ENCODE measurements at regions not wholly inside any gene's neighbourhood (a gene's known extent, or its start where the extent isn't known, plus 50 kb on each side); places are given as distances from the start of the nearest gene placed in this dataset.

DNA sequence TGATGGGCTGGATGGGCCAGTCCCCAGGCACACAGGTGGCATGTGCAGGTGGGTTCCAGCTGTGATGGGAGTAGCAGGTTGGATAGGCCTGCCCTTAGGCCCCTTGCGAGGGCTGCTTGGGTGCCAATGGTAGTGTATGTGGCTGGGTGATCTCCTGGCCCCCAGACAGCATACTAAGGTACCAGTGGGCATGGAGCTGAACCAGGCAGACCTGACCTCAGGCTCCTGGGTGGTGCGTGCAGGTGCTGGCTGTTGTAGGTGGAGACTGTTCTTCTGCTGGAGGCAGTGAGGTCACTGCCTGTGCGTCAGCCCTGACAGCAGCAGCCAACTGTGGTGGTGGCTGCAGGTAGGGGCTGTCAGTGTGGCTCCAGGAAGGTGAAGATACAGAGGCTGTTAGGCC, 384.7 kb downstream of the ANKRD7 start:
- Histone ChIP-seq H3K4me3 (no peak overlapping the region), H3K36me3 (no peaks in the 10 kb centered on the region), H3K27ac (no peak overlapping the region), H3K4me1 (replicated peaks) (no peaks in the 10 kb centered on the region), H3K9me3 (no peaks in the 10 kb centered on the region), H3K27me3 (replicated peaks; ENCODE audit: insufficient read depth) (peaks cover 2% of the 10 kb centered on the region)
- intact Hi-C loops (cut with DNase I), result no loop called here
- no peak for DNase-seq (ENCODE audit: low spot score)
- 95% methylated on average over 3 of the region's 3 CpGs for WGBS
- TF ChIP-seq CTCF (IDR thresholded peaks at IDR 0.05) (no peak), POLR2A (IDR thresholded peaks at IDR 0.05) (no peak), POLR2AphosphoS5 (IDR thresholded peaks at IDR 0.05) (no peak)

DNA sequence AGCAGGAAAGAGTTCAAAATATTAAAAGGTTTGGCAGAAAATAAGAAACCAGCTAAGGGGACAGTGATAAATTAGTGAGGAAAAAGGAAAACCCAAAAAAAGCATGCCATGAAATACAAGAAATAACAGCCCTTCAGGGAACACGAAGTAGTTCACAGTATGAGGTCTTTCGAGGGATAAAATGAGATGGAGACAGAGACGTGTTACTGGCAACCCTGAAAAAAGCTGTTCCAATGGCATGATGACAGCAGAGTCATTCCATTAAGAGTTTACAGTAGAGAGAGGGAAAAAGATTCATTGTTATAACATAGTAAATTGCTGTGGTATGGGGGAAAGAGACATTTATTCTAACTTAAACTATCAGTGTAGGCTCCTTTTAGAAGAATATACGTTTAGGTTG, 391.2 kb downstream of the ANKRD7 start:
- 51% methylated on average over 4 of the region's 4 CpGs for WGBS
- DNase-seq (ENCODE audit: low spot score), result no peak
- H3K4me1 ChIP-seq (replicated peaks), result no peaks in the 10 kb centered on the region
- no peak overlapping the region for H3K27ac ChIP-seq
- H3K27me3 ChIP-seq (replicated peaks; ENCODE audit: insufficient read depth), result no peaks in the 10 kb centered on the region
- no peaks in the 10 kb centered on the region for H3K36me3 ChIP-seq
- H3K4me3 ChIP-seq, result no peak overlapping the region
- no peak for TF ChIP-seq POLR2AphosphoS5 (IDR thresholded peaks at IDR 0.05)
- no peak for TF ChIP-seq POLR2A (IDR thresholded peaks at IDR 0.05)
- no peak for TF ChIP-seq CTCF (IDR thresholded peaks at IDR 0.05)
- intact Hi-C loops (cut with DNase I), result no loop called here
- H3K9me3 ChIP-seq, result no peaks in the 10 kb centered on the region

DNA sequence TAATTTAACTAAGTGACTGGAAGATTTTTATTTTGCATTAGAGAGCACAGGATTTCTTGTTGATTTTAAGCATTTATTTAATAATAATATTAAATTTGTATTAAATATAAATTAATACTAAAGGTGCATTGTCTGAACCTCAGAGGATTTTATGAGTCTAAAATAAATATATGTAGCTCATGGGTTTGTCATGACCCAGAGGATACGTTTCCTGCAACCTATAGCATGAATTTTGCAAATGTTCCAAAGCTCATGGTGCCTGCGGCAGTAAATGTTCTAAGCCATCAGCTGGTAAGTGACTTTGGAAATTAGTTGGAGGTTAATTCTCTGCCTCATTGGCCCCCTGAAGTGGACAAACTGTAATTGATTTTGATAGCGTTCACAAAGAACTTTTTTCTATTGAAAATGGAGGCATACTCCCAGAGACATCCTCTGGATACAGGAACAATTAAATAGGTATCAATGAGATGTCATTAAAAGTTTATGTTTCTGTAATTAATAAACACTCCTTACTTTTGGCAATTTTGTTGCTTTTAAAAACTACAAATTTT, 397.4 kb downstream of the ANKRD7 start:
- WGBS, result 65% methylated on average over 3 of the region's 3 CpGs
- no peak for DNase-seq (ENCODE audit: low spot score)
- H3K36me3 ChIP-seq, result no peaks in the 10 kb centered on the region
- no peak overlapping the region for H3K4me3 ChIP-seq
- no peaks in the 10 kb centered on the region for H3K9me3 ChIP-seq
- intact Hi-C loops (cut with DNase I), result no loop called here
- no peak overlapping the region for H3K27ac ChIP-seq
- no peak for TF ChIP-seq CTCF (IDR thresholded peaks at IDR 0.05)
- TF ChIP-seq POLR2AphosphoS5 (IDR thresholded peaks at IDR 0.05), result no peak
- no peak for TF ChIP-seq POLR2A (IDR thresholded peaks at IDR 0.05)
- no peaks in the 10 kb centered on the region for H3K27me3 ChIP-seq (replicated peaks; ENCODE audit: insufficient read depth)
- no peaks in the 10 kb centered on the region for H3K4me1 ChIP-seq (replicated peaks)

- intact Hi-C loops (cut with DNase I), result no loop called here
- no peak overlapping the region for H3K4me3 ChIP-seq
- H3K27me3 ChIP-seq (replicated peaks; ENCODE audit: insufficient read depth), result no peaks in the 10 kb centered on the region
- TF ChIP-seq CTCF (IDR thresholded peaks at IDR 0.05), result no peak
- TF ChIP-seq POLR2A (IDR thresholded peaks at IDR 0.05), result no peak
- no peak for TF ChIP-seq POLR2AphosphoS5 (IDR thresholded peaks at IDR 0.05)
- H3K27ac ChIP-seq, result no peak overlapping the region
- H3K4me1 ChIP-seq (replicated peaks), result no peaks in the 10 kb centered on the region
- no peaks in the 10 kb centered on the region for H3K9me3 ChIP-seq
- WGBS, result 89% methylated on average over 4 of the region's 4 CpGs
- no peak for DNase-seq (ENCODE audit: low spot score)
- no peaks in the 10 kb centered on the region for H3K36me3 ChIP-seq
Observed at GRCh38 chr7:118626739-118627138, 402.2 kb downstream of the ANKRD7 start.

DNA sequence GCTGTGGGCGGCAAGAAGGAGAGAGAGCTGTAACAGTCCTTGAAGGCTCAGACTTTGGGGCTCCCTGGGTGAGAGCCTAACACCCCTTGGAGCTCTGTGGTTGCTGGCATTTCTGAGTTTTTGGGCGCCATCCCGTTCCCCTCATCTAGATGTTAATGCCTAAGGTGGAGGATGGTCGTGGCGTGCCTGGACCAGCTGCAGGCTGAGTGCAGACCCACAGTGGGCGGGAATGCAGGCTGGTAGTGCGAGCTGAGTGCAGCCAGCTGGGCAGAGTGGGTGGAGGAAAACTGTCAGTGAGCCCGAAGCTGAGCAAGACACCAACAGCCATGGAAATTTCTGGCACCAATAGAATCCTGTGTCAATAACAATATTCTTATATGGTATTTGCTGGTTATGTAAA, 403.0 kb downstream of the ANKRD7 start:
- no peaks in the 10 kb centered on the region for H3K36me3 ChIP-seq
- 75% methylated on average over 8 of the region's 8 CpGs for WGBS
- TF ChIP-seq POLR2AphosphoS5 (IDR thresholded peaks at IDR 0.05), result no peak
- no peak for TF ChIP-seq CTCF (IDR thresholded peaks at IDR 0.05)
- TF ChIP-seq POLR2A (IDR thresholded peaks at IDR 0.05), result no peak
- no peak overlapping the region for H3K27ac ChIP-seq
- no peaks in the 10 kb centered on the region for H3K9me3 ChIP-seq
- H3K27me3 ChIP-seq (replicated peaks; ENCODE audit: insufficient read depth), result no peaks in the 10 kb centered on the region
- intact Hi-C loops (cut with DNase I), result no loop called here
- DNase-seq (ENCODE audit: low spot score), result no peak
- no peaks in the 10 kb centered on the region for H3K4me1 ChIP-seq (replicated peaks)
- no peak overlapping the region for H3K4me3 ChIP-seq
